NCI-H2196 (cell line): ENCODE measurements at regions not wholly inside any gene's neighbourhood (a gene's known extent, or its start where the extent isn't known, plus 50 kb on each side); places are given as distances from the start of the nearest gene placed in this dataset.
A peak's percentile ranks its signal among the peaks of the same experiment; 100 is the strongest.

Experiments used
- DNase-seq: peaks from one replicate; lab custom pipeline; 2025; ENCODE audit not compliant: unreplicated experiment; lab: John Stamatoyannopoulos, UW

DNA sequence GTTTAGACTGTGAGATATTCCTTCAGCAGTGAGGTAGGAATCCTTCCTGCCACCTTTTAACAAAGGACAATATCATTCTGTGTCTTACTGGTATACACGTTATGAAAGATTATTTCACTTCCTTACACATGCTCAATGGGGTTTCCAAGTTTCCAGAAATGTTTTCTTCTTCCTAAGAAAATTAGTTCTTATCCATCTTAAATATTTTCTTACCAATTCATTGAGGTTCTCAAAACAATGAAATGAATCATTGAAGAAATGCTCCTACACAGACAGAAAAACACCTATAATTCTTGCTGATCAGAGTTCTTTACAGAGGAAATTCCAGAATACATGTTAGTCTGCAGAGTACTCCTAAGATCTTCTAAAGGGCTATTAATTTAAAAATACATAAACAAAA lies 51.4 kb upstream of the SEC61G start:
- no peak for DNase-seq

DNA sequence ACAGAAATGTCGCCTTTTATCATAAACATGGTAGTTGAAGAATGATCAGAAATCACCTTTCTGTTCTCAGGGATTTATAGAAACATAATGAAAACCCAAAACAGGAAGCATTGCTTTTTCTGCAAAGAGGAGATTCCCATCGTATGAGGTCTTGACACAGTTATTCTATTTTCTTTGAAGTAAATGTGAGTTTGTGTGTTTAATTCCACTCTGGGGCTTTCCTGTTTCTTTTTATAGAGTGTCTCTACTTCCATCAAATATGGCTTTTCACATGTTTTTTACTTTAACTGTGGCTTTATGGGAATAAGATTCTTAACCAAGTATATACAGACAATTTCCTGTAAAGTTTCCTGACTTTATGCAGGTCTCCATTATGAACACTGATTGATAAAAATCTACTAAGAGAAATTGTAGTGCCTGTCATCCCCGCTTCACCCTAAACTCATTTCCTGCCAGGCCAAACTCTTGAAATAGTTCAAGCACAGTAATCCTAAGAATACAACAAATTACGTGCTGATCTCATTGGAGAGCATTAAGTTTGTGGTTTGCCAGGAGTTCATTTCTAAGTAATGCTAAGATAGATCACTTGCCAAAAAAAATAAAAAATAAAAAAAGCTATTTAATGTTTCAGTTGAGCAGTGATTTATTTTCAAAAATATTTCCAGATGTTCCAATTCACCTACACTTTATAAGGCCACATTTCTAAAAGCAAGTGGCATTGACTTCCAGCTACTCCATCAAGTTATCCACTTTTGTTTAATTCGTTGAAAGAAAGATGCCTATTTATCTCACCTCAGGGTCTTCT lies 52.2 kb upstream of the SEC61G start:
- DNase-seq: no peak

GRCh38 chr7:54811846-54812254 lies 52.8 kb upstream of the SEC61G start:
- DNase-seq: no peak

- no peak for DNase-seq
These were observed 53.8 kb upstream of the SEC61G start for GRCh38 chr7:54812756-54813322.

- DNase-seq: no peak
These were observed 54.4 kb upstream of the SEC61G start for GRCh38 chr7:54813398-54813797.

DNA sequence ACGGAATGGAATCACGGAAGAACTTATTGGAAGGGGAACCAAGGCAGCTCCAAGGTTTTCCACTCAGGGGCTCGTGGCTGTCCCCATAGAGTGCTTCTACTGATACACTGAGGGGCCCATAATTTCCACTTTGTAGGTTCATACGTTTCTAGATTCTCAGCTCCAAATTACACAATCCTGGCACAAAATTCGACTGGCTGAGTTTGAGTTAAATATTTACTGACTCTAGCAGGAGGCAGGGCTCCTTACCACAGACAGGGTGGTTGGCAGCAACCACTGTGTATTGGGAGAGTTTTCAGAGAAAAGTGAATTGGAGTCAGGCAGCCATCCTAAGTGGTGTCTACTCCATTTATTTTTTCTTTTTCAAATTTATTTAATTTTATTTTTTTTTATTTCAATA lies 55.4 kb upstream of the SEC61G start:
- no peak for DNase-seq

DNA sequence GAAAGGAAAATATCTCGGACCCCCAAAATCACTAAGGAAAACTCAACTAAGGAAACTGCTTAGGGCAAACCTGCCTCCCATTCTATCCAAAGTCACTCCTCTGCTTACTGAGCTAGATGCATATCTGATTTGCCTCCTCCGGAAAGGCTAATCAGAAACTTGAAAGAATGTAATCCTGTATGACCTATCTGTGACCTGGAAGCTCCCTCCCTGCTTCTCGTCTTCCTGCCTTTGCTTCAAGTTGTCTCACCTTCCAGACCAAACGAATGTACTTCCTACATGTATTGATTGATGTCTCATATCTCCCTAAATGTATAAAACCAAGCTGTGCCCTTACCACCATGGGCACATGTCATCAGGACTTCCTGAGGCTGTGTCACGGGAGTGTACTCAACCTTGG lies 58.1 kb upstream of the SEC61G start:
- no peak for DNase-seq

DNA sequence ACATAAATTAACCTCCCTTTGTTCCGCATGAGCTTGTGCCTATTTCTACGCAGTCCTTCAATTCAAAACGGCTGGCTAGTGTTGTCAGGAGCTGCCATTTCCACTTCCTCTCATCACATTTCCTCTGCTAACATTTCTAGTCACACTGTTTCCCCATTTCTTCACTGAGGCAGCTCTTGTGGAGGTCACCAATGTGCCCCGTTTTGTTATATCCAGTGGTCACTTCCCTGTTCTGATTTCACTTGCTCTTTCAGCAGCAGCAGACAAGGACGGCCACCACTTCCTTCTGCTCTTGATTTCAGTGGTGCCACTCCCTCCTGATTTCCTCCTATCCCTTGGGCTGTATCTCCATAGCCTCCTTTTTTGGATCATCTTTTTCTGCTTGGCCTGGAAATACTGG lies 64.8 kb upstream of the SEC61G start:
- DNase-seq: no peak

GRCh38 chr7:54824655-54825054 lies 65.6 kb upstream of the SEC61G start:
- no peak for DNase-seq

- DNase-seq: no peak
These were observed 66.4 kb upstream of the SEC61G start for GRCh38 chr7:54825368-54825767.

DNA sequence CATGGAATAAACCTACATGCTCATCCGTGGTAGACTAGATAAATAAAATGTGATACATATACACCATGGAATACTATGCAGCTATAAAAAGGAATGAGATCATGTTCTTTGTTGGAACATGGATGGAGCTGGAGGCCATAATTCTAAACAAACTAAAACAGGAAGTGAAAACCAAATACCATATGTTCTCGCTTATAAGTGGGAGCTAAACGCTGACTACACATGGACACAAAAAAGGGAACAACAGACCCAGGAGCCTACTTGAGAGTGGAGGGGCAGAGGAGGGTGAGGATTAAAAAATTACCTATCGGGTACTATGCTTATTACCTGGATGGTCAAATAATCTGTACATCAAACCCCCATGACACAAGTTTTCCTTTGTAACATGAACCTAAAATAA lies 68.7 kb upstream of the SEC61G start:
- no peak for DNase-seq

- no peak for DNase-seq
These were observed 72.1 kb upstream of the SEC61G start for GRCh38 chr7:54831046-54831643.

GRCh38 chr7:54831644-54832095 lies 72.7 kb upstream of the SEC61G start:
- DNase-seq: no peak

- no peak for DNase-seq
These were observed 74.0 kb upstream of the SEC61G start for GRCh38 chr7:54833001-54833467.

GRCh38 chr7:54837168-54837567 lies 78.2 kb upstream of the SEC61G start:
- DNase-seq: no peak

- no peak for DNase-seq
These were observed 78.8 kb upstream of the SEC61G start for GRCh38 chr7:54837761-54838160.

- DNase-seq: no peak
These were observed 79.3 kb upstream of the SEC61G start for GRCh38 chr7:54838175-54838910.

GRCh38 chr7:54839575-54840213 lies 80.7 kb upstream of the SEC61G start:
- peak; percentile 17 for DNase-seq

DNA sequence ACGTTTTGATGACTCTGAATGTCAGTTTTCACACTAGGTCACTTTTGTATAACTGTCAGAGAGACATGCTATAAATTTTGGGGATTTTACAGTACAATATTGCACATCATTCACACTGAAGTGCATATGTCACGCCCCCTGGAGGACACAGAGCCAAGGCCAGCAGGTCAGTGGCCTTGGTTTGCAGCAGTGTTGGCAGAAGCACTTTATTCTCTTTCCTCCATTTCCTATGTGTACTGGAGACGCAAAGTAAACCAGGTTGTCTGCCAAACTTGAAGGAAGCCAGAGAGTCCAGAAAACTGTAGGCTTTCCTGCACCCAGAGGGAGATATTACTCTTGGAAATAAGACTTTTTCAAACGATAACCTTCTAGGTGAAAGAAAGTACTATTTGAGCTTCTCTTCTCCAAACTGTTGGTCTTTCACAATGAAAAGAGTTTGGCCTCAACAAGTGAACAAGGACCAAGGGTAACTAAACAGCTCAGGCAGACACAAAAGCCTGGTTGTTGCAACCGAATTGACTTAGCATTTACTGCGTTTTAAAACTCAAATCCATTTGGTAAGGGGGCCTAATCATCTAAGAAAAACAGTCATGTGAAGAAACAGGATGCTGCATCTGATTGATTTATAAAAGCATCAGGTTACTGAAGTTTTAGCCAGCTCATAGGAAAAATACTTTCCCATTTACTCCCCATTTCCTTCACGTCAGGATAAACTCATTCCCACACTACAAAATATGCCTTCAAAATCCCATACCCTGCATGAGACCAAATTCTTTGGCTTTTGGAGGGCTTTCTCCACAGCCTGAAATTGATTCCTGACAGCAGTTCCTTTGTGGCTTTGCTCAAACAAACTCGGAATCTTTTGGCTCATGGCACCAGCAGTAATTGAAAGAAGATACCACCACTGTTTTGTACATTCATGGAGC lies 83.0 kb upstream of the SEC61G start:
- DNase-seq: peak; percentile 8

DNA sequence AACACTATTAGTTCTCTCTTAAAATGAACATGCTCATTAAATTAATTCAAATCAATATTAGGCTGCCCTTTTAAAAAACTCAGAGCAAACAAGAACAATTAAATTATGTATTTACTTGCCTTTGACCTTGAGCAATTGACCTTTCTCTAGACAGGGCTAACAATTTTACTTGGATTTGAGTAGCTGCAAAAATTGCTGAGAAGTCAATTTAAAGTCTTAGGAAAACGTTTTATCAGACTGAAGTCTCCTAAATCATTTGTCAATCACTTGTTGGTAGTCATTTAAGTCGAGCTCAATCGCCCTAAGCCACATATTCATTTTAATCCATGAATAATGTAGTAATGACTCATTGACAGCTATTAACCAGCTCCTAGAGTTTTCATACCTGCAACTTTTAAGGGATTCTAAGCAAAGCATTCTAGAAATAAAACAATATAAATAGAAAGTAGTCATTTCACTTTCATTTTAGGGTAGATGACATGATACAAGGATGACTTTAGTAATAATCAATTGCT lies 84.9 kb upstream of the SEC61G start:
- no peak for DNase-seq
